ENCODE measurements at regions not wholly inside any gene's neighbourhood (a gene's known extent, or its start where the extent isn't known, plus 50 kb on each side); places are given as distances from the start of the nearest gene placed in this dataset.

GRCh38 chr5:98173334-98173733 lies 600.1 kb upstream of the RGMB start:
- H3K79me2 ChIP-seq (ENCODE audit: insufficient read depth, low read length) = no peaks in the 10 kb centered on the region
- no peaks in the 10 kb centered on the region for H3K36me3 ChIP-seq (ENCODE audit: insufficient read depth, low read length)
- no peaks in the 10 kb centered on the region for H3F3A ChIP-seq (ENCODE audit: insufficient read depth, low read length)
- TF ChIP-seq CTCF (IDR thresholded peaks at IDR 0.05; ENCODE audit: low read length) (no peak), EZH2 (IDR thresholded peaks at IDR 0.05; ENCODE audit: borderline replicate concordance, low read length) (no peak)
- no peaks in the 10 kb centered on the region for H3K4me1 ChIP-seq (ENCODE audit: insufficient read depth, low read length, severe bottlenecking)
- no peaks in the 10 kb centered on the region for H3K9me3 ChIP-seq (ENCODE audit: low read length)
- no peaks in the 10 kb centered on the region for H3K9me2 ChIP-seq (ENCODE audit: low read depth, low read length)
- H3K27ac ChIP-seq (ENCODE audit: low read depth, low read length, poor library complexity, severe bottlenecking) = no peak overlapping the region
- H3K9ac ChIP-seq (ENCODE audit: low read length) = no peak overlapping the region
- H3K27me3 ChIP-seq (ENCODE audit: insufficient read depth, low read length) = no peaks in the 10 kb centered on the region
- no peaks in the 10 kb centered on the region for H4K20me1 ChIP-seq (ENCODE audit: insufficient read depth, low read length)
- no peak overlapping the region for H3K4me2 ChIP-seq (ENCODE audit: low read length)
- H2AFZ ChIP-seq (ENCODE audit: low read length) = no peak overlapping the region
- H3K4me3 ChIP-seq (ENCODE audit: low read depth, low read length, poor library complexity, severe bottlenecking) = no peak overlapping the region

- H3K27me3 ChIP-seq (ENCODE audit: insufficient read depth, low read length) = no peaks in the 10 kb centered on the region
- TF ChIP-seq CTCF (IDR thresholded peaks at IDR 0.05; ENCODE audit: low read length) (no peak), EZH2 (IDR thresholded peaks at IDR 0.05; ENCODE audit: borderline replicate concordance, low read length) (no peak)
- no peaks in the 10 kb centered on the region for H3K4me1 ChIP-seq (ENCODE audit: insufficient read depth, low read length, severe bottlenecking)
- H3K36me3 ChIP-seq (ENCODE audit: insufficient read depth, low read length) = no peaks in the 10 kb centered on the region
- no peak overlapping the region for H3K9ac ChIP-seq (ENCODE audit: low read length)
- H3K79me2 ChIP-seq (ENCODE audit: insufficient read depth, low read length) = no peaks in the 10 kb centered on the region
- no peaks in the 10 kb centered on the region for H3K9me3 ChIP-seq (ENCODE audit: low read length)
- no peak overlapping the region for H3K4me3 ChIP-seq (ENCODE audit: low read depth, low read length, poor library complexity, severe bottlenecking)
- H2AFZ ChIP-seq (ENCODE audit: low read length) = no peak overlapping the region
- H3K9me2 ChIP-seq (ENCODE audit: low read depth, low read length) = no peaks in the 10 kb centered on the region
- no peaks in the 10 kb centered on the region for H3F3A ChIP-seq (ENCODE audit: insufficient read depth, low read length)
- H3K27ac ChIP-seq (ENCODE audit: low read depth, low read length, poor library complexity, severe bottlenecking) = no peak overlapping the region
- H4K20me1 ChIP-seq (ENCODE audit: insufficient read depth, low read length) = no peaks in the 10 kb centered on the region
- no peak overlapping the region for H3K4me2 ChIP-seq (ENCODE audit: low read length)
These were observed 598.0 kb upstream of the RGMB start for GRCh38 chr5:98175474-98175873.

GRCh38 chr5:98179791-98180755 lies 593.4 kb upstream of the RGMB start:
- Histone ChIP-seq H3F3A (ENCODE audit: insufficient read depth, low read length) (no peaks in the 10 kb centered on the region), H3K36me3 (ENCODE audit: insufficient read depth, low read length) (no peaks in the 10 kb centered on the region), H3K4me2 (ENCODE audit: low read length) (no peak overlapping the region), H3K27me3 (ENCODE audit: insufficient read depth, low read length) (no peaks in the 10 kb centered on the region), H3K79me2 (ENCODE audit: insufficient read depth, low read length) (no peaks in the 10 kb centered on the region), H2AFZ (ENCODE audit: low read length) (no peak overlapping the region), H3K9me3 (ENCODE audit: low read length) (no peaks in the 10 kb centered on the region), H4K20me1 (ENCODE audit: insufficient read depth, low read length) (no peaks in the 10 kb centered on the region), H3K4me1 (ENCODE audit: insufficient read depth, low read length, severe bottlenecking) (no peaks in the 10 kb centered on the region), H3K4me3 (ENCODE audit: low read depth, low read length, poor library complexity, severe bottlenecking) (no peak overlapping the region), H3K27ac (ENCODE audit: low read depth, low read length, poor library complexity, severe bottlenecking) (no peak overlapping the region), H3K9ac (ENCODE audit: low read length) (no peak overlapping the region), H3K9me2 (ENCODE audit: low read depth, low read length) (no peaks in the 10 kb centered on the region)
- TF ChIP-seq EZH2 (IDR thresholded peaks at IDR 0.05; ENCODE audit: borderline replicate concordance, low read length) (no peak), CTCF (IDR thresholded peaks at IDR 0.05; ENCODE audit: low read length) (no peak)

Data from OCI-LY1 (cell line).